Activated naive CD4-positive, alpha-beta T cell treated with anti-CD3 and anti-CD28 coated beads, Interleukin-2, amount 50 U/mL, for 24 hours (primary cell): ENCODE measurements at regions not wholly inside any gene's neighbourhood (a gene's known extent, or its start where the extent isn't known, plus 50 kb on each side); places are given as distances from the start of the nearest gene placed in this dataset.

Experiments used
- H3K27ac Mint-ChIP-seq: one replicate; pipeline ENCODE4 v1.8.0; 2021; ENCODE audit warnings: mild to moderate bottlenecking, mixed read lengths
- H3K27me3 Mint-ChIP-seq: one replicate; pipeline ENCODE4 v1.8.0; 2021; ENCODE audit warnings: mixed read lengths
- H3K36me3 Mint-ChIP-seq: one replicate; pipeline ENCODE4 v1.8.0; 2021; ENCODE audit warnings: mixed read lengths
- H3K4me1 Mint-ChIP-seq: one replicate; pipeline ENCODE4 v1.8.0; 2021; ENCODE audit warnings: mixed read lengths
- H3K4me3 Mint-ChIP-seq: one replicate; pipeline ENCODE4 v1.8.0; 2021; ENCODE audit warnings: mild to moderate bottlenecking, mixed read lengths
- H3K9me3 Mint-ChIP-seq: one replicate; pipeline ENCODE4 v1.8.0; 2021; ENCODE audit warnings: mixed read lengths

GRCh38 chr14:66119606-66120231, 366.5 kb upstream of the CCDC196 start:
- Mint-ChIP-seq H3K27me3 (no peaks in the 10 kb centered on the region), H3K4me3 (no peak overlapping the region), H3K9me3 (no peaks in the 10 kb centered on the region), H3K36me3 (no peaks in the 10 kb centered on the region), H3K27ac (no peak overlapping the region), H3K4me1 (no peaks in the 10 kb centered on the region)

GRCh38 chr14:66120402-66120801, 365.8 kb upstream of the CCDC196 start:
- no peak overlapping the region for H3K4me3 Mint-ChIP-seq
- H3K27me3 Mint-ChIP-seq = no peaks in the 10 kb centered on the region
- no peak overlapping the region for H3K27ac Mint-ChIP-seq
- H3K36me3 Mint-ChIP-seq = no peaks in the 10 kb centered on the region
- H3K4me1 Mint-ChIP-seq = no peaks in the 10 kb centered on the region
- no peaks in the 10 kb centered on the region for H3K9me3 Mint-ChIP-seq

- Mint-ChIP-seq H3K4me1 (no peaks in the 10 kb centered on the region), H3K9me3 (no peaks in the 10 kb centered on the region), H3K27ac (no peak overlapping the region), H3K27me3 (no peaks in the 10 kb centered on the region), H3K36me3 (no peaks in the 10 kb centered on the region), H3K4me3 (no peak overlapping the region)
Measured at GRCh38 chr14:66121859-66122258, 364.3 kb upstream of the CCDC196 start.

- Mint-ChIP-seq H3K27me3 (no peaks in the 10 kb centered on the region), H3K27ac (no peak overlapping the region), H3K9me3 (no peaks in the 10 kb centered on the region), H3K36me3 (no peaks in the 10 kb centered on the region), H3K4me3 (no peak overlapping the region), H3K4me1 (no peaks in the 10 kb centered on the region)
Measured at GRCh38 chr14:66129224-66129623, 356.9 kb upstream of the CCDC196 start.

- Mint-ChIP-seq H3K4me3 (no peak overlapping the region), H3K27me3 (no peaks in the 10 kb centered on the region), H3K27ac (no peak overlapping the region), H3K4me1 (no peaks in the 10 kb centered on the region), H3K9me3 (no peaks in the 10 kb centered on the region), H3K36me3 (no peaks in the 10 kb centered on the region)
Measured at GRCh38 chr14:66131111-66131510, 355.1 kb upstream of the CCDC196 start.

- H3K27ac Mint-ChIP-seq = no peak overlapping the region
Measured at GRCh38 chr14:66133666-66134065, 352.5 kb upstream of the CCDC196 start.

GRCh38 chr14:66135831-66136230, 350.3 kb upstream of the CCDC196 start:
- Mint-ChIP-seq H3K27ac (no peak overlapping the region), H3K36me3 (no peaks in the 10 kb centered on the region), H3K27me3 (no peaks in the 10 kb centered on the region), H3K4me1 (no peaks in the 10 kb centered on the region), H3K4me3 (no peak overlapping the region), H3K9me3 (no peaks in the 10 kb centered on the region)

More at GRCh38 chr14:66133666-66134065, 352.5 kb upstream of the CCDC196 start:
- Mint-ChIP-seq H3K27me3 (no peaks in the 10 kb centered on the region), H3K9me3 (no peaks in the 10 kb centered on the region), H3K36me3 (no peaks in the 10 kb centered on the region), H3K4me1 (no peaks in the 10 kb centered on the region), H3K4me3 (no peak overlapping the region)

- Mint-ChIP-seq H3K9me3 (no peaks in the 10 kb centered on the region), H3K4me3 (no peak overlapping the region), H3K4me1 (no peaks in the 10 kb centered on the region), H3K27ac (no peak overlapping the region), H3K27me3 (no peaks in the 10 kb centered on the region), H3K36me3 (no peaks in the 10 kb centered on the region)
Measured at GRCh38 chr14:66137081-66137480, 349.1 kb upstream of the CCDC196 start.

- Mint-ChIP-seq H3K27ac (no peak overlapping the region), H3K4me3 (no peak overlapping the region), H3K27me3 (peaks cover 1% of the 10 kb centered on the region), H3K4me1 (no peaks in the 10 kb centered on the region), H3K9me3 (no peaks in the 10 kb centered on the region), H3K36me3 (no peaks in the 10 kb centered on the region)
Measured at GRCh38 chr14:66139432-66139831, 346.7 kb upstream of the CCDC196 start.

GRCh38 chr14:66140213-66140918, 345.8 kb upstream of the CCDC196 start:
- Mint-ChIP-seq H3K9me3 (no peaks in the 10 kb centered on the region), H3K27me3 (peaks cover 4% of the 10 kb centered on the region), H3K4me1 (no peaks in the 10 kb centered on the region), H3K36me3 (no peaks in the 10 kb centered on the region), H3K4me3 (no peak overlapping the region), H3K27ac (no peak overlapping the region)

GRCh38 chr14:66140963-66141362, 345.2 kb upstream of the CCDC196 start:
- Mint-ChIP-seq H3K36me3 (no peaks in the 10 kb centered on the region), H3K4me1 (no peaks in the 10 kb centered on the region), H3K27me3 (peaks cover 4% of the 10 kb centered on the region), H3K4me3 (no peak overlapping the region), H3K27ac (no peak overlapping the region), H3K9me3 (no peaks in the 10 kb centered on the region)

GRCh38 chr14:66141733-66142132, 344.4 kb upstream of the CCDC196 start:
- Mint-ChIP-seq H3K27ac (no peak overlapping the region), H3K4me3 (no peak overlapping the region), H3K36me3 (no peaks in the 10 kb centered on the region), H3K27me3 (peaks cover 4% of the 10 kb centered on the region), H3K4me1 (no peaks in the 10 kb centered on the region), H3K9me3 (no peaks in the 10 kb centered on the region)

- H3K36me3 Mint-ChIP-seq = no peaks in the 10 kb centered on the region
- no peaks in the 10 kb centered on the region for H3K9me3 Mint-ChIP-seq
- no peak overlapping the region for H3K27ac Mint-ChIP-seq
- H3K27me3 Mint-ChIP-seq = peaks cover 4% of the 10 kb centered on the region
- no peaks in the 10 kb centered on the region for H3K4me1 Mint-ChIP-seq
- H3K4me3 Mint-ChIP-seq = no peak overlapping the region
Measured at GRCh38 chr14:66143387-66144112, 342.6 kb upstream of the CCDC196 start.

- H3K9me3 Mint-ChIP-seq = no peaks in the 10 kb centered on the region
- no peaks in the 10 kb centered on the region for H3K4me1 Mint-ChIP-seq
- no peaks in the 10 kb centered on the region for H3K27me3 Mint-ChIP-seq
- no peaks in the 10 kb centered on the region for H3K36me3 Mint-ChIP-seq
- H3K4me3 Mint-ChIP-seq = no peak overlapping the region
- no peak overlapping the region for H3K27ac Mint-ChIP-seq
Measured at GRCh38 chr14:66152302-66152701, 333.9 kb upstream of the CCDC196 start.

GRCh38 chr14:66152747-66153146, 333.4 kb upstream of the CCDC196 start:
- H3K27me3 Mint-ChIP-seq = no peaks in the 10 kb centered on the region
- H3K4me3 Mint-ChIP-seq = no peak overlapping the region
- no peaks in the 10 kb centered on the region for H3K36me3 Mint-ChIP-seq
- no peak overlapping the region for H3K27ac Mint-ChIP-seq
- no peaks in the 10 kb centered on the region for H3K4me1 Mint-ChIP-seq
- H3K9me3 Mint-ChIP-seq = no peaks in the 10 kb centered on the region

- H3K27ac Mint-ChIP-seq = no peak overlapping the region
- H3K4me3 Mint-ChIP-seq = no peak overlapping the region
- peaks cover 2% of the 10 kb centered on the region for H3K27me3 Mint-ChIP-seq
- H3K9me3 Mint-ChIP-seq = no peaks in the 10 kb centered on the region
- H3K36me3 Mint-ChIP-seq = no peaks in the 10 kb centered on the region
- no peaks in the 10 kb centered on the region for H3K4me1 Mint-ChIP-seq
Measured at GRCh38 chr14:66163023-66163422, 323.1 kb upstream of the CCDC196 start.
